OCI-LY1 (cell line): ENCODE measurements at regions not wholly inside any gene's neighbourhood (a gene's known extent, or its start where the extent isn't known, plus 50 kb on each side); places are given as distances from the start of the nearest gene placed in this dataset.
A peak's percentile ranks its signal among the peaks of the same experiment; 100 is the strongest.

Experiments
- H2AFZ ChIP-seq: fragments of 200-600 bp; sonication (generic), shearing (Covaris generic); 2 replicates; pipeline ENCODE4 v1.6.0; 2014; ENCODE audit warnings: antibody characterized with exemption, mild to moderate bottlenecking, low read length
- H3F3A ChIP-seq: fragments of 200-600 bp; sonication (generic), shearing (Covaris generic); 2 replicates; pipeline ENCODE4 v1.6.0; 2014; ENCODE audit warnings: mild to moderate bottlenecking, antibody characterized with exemption, low read length, moderate library complexity; ENCODE audit not compliant: insufficient read depth
- H3K27ac ChIP-seq: fragments of 200-600 bp; sonication (generic); 2 replicates; pipeline ENCODE4 v1.5.1; 2014; ENCODE audit warnings: low read length, mixed run types, mild to moderate bottlenecking, low read depth; ENCODE audit not compliant: poor library complexity, severe bottlenecking
- H3K27me3 ChIP-seq: fragments of 200-600 bp; sonication (generic); 2 replicates; pipeline ENCODE4 v1.6.0; 2014; ENCODE audit warnings: antibody characterized with exemption, mild to moderate bottlenecking, low read length, moderate library complexity; ENCODE audit not compliant: insufficient read depth
- H3K36me3 ChIP-seq: fragments of 200-600 bp; sonication (generic); 2 replicates; pipeline ENCODE4 v1.6.1; 2014; ENCODE audit warnings: mild to moderate bottlenecking, antibody characterized with exemption, low read length, moderate library complexity, mixed read lengths; ENCODE audit not compliant: insufficient read depth
- H3K4me1 ChIP-seq: fragments of 200-600 bp; sonication (generic); 2 replicates; pipeline ENCODE4 v1.5.1; 2014; ENCODE audit warnings: mild to moderate bottlenecking, low read length, moderate library complexity; ENCODE audit not compliant: insufficient read depth, severe bottlenecking
- H3K4me2 ChIP-seq: fragments of 200-600 bp; sonication (generic), shearing (Covaris generic); 2 replicates; pipeline ENCODE4 v1.6.1; 2014; ENCODE audit warnings: low read length
- H3K4me3 ChIP-seq: fragments of 200-600 bp; sonication (generic); 2 replicates; pipeline ENCODE4 v1.5.1; 2014; ENCODE audit warnings: low read length, low read depth, mild to moderate bottlenecking, mixed read lengths; ENCODE audit not compliant: poor library complexity, severe bottlenecking
- H3K79me2 ChIP-seq: fragments of 200-600 bp; shearing (Covaris generic); 2 replicates; pipeline ENCODE4 v1.6.1; 2016; ENCODE audit warnings: mixed run types, low read length, mixed read lengths; ENCODE audit not compliant: insufficient read depth
- H3K9ac ChIP-seq: fragments of 200-600 bp; sonication (generic), shearing (Covaris generic); 2 replicates; pipeline ENCODE4 v1.6.1; 2014; ENCODE audit warnings: mild to moderate bottlenecking, low read length, mixed read lengths
- H3K9me2 ChIP-seq: fragments of 200-600 bp; sonication (generic), shearing (Covaris generic); 2 replicates; pipeline ENCODE4 v1.6.1; 2014; ENCODE audit warnings: low read depth, mild to moderate bottlenecking, low read length, mixed read lengths
- H3K9me3 ChIP-seq: fragments of 200-600 bp; shearing (Covaris generic); 2 replicates; pipeline ENCODE4 v1.6.1; 2014; ENCODE audit warnings: low read length, mixed read lengths
- H4K20me1 ChIP-seq: fragments of 200-600 bp; sonication (generic), shearing (Covaris generic); 2 replicates; pipeline ENCODE4 v1.6.0; 2016; ENCODE audit warnings: mild to moderate bottlenecking, low read length; ENCODE audit not compliant: insufficient read depth
- EZH2 ChIP-seq: fragments of 200-600 bp; sonication (generic), shearing (Covaris generic); IDR thresholded peaks from 2 replicates; pipeline ENCODE4 v1.8.0; 2017; ENCODE audit warnings: borderline replicate concordance, mixed run types, mild to moderate bottlenecking, antibody characterized with exemption, low read length, moderate library complexity, mixed read lengths
- TF ChIP-seq, protein P1 (sequence below): fragments of 200-600 bp; sonication (generic), shearing (Covaris generic); IDR thresholded peaks from 2 replicates; pipeline ENCODE4 v1.5.1; 2017; ENCODE audit warnings: mild to moderate bottlenecking, antibody characterized with exemption, low read length, moderate library complexity, mixed read lengths

- Histone ChIP-seq H3K9ac (no peak overlapping the region), H4K20me1 (no peaks in the 10 kb centered on the region), H3K4me2 (no peak overlapping the region), H3K27me3 (peaks cover 3% of the 10 kb centered on the region; the same call in 1 of the 2 replicates), H3K27ac (no peak overlapping the region), H3K36me3 (no peaks in the 10 kb centered on the region), H3K9me3 (peaks cover 16% of the 10 kb centered on the region), H3K4me1 (no peaks in the 10 kb centered on the region), H3K79me2 (no peaks in the 10 kb centered on the region), H2AFZ (no peak overlapping the region), H3F3A (no peaks in the 10 kb centered on the region), H3K9me2 (no peaks in the 10 kb centered on the region), H3K4me3 (no peak overlapping the region)
- no peak for TF ChIP-seq EZH2
- TF ChIP-seq, protein P1, sequence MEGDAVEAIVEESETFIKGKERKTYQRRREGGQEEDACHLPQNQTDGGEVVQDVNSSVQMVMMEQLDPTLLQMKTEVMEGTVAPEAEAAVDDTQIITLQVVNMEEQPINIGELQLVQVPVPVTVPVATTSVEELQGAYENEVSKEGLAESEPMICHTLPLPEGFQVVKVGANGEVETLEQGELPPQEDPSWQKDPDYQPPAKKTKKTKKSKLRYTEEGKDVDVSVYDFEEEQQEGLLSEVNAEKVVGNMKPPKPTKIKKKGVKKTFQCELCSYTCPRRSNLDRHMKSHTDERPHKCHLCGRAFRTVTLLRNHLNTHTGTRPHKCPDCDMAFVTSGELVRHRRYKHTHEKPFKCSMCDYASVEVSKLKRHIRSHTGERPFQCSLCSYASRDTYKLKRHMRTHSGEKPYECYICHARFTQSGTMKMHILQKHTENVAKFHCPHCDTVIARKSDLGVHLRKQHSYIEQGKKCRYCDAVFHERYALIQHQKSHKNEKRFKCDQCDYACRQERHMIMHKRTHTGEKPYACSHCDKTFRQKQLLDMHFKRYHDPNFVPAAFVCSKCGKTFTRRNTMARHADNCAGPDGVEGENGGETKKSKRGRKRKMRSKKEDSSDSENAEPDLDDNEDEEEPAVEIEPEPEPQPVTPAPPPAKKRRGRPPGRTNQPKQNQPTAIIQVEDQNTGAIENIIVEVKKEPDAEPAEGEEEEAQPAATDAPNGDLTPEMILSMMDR = no peak
Measured at GRCh38 chr7:157472311-157473050, 135.7 kb downstream of the DNAJB6 start.

GRCh38 chr7:157473051-157473569, 136.3 kb downstream of the DNAJB6 start:
- Histone ChIP-seq H3K9me3 (peaks cover 16% of the 10 kb centered on the region), H3K79me2 (no peaks in the 10 kb centered on the region), H3K4me3 (no peak overlapping the region), H4K20me1 (no peaks in the 10 kb centered on the region), H2AFZ (no peak overlapping the region), H3K4me1 (no peaks in the 10 kb centered on the region), H3K27ac (no peak overlapping the region), H3K9me2 (no peaks in the 10 kb centered on the region), H3K27me3 (no peaks in the 10 kb centered on the region), H3K9ac (no peak overlapping the region), H3K4me2 (no peak overlapping the region), H3F3A (no peaks in the 10 kb centered on the region), H3K36me3 (no peaks in the 10 kb centered on the region)
- TF ChIP-seq, protein P1 = no peak

DNA sequence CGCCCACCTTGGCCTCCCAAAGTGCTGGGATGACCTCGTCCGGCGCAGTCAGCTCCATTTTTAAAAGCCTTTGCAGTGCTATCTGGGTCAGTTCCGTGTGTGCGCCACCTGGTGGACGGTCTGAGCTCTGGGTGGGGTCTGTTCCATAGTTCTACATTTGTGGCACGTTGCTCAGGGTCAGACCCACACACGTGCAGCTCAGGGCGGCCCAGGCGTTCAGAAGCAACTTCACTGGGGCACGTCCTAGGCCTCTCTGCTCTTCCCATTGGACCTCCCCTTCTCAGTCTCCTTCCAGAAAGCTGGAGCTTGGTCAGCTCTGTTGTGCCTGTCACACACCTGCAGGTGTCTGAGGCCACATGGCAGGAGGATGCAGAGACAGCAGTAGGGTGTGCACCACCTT, 137.9 kb downstream of the DNAJB6 start:
- Histone ChIP-seq H3K9me3 (peaks cover 16% of the 10 kb centered on the region), H3K4me2 (no peak overlapping the region)

More for the DNA sequence above, 137.9 kb downstream of the DNAJB6 start:
- Histone ChIP-seq H4K20me1 (no peaks in the 10 kb centered on the region), H3K4me1 (no peaks in the 10 kb centered on the region), H3K27me3 (no peaks in the 10 kb centered on the region), H3K36me3 (no peaks in the 10 kb centered on the region), H3K4me3 (no peak overlapping the region), H3F3A (no peaks in the 10 kb centered on the region), H3K9ac (no peak overlapping the region), H3K9me2 (no peaks in the 10 kb centered on the region), H3K27ac (no peak overlapping the region), H2AFZ (no peak overlapping the region), H3K79me2 (no peaks in the 10 kb centered on the region)
- TF ChIP-seq EZH2 = no peak
- TF ChIP-seq, protein P1 = peak; percentile 83
